ENCODE measurements at regions not wholly inside any gene's neighbourhood (a gene's known extent, or its start where the extent isn't known, plus 50 kb on each side); places are given as distances from the start of the nearest gene placed in this dataset.

DNA sequence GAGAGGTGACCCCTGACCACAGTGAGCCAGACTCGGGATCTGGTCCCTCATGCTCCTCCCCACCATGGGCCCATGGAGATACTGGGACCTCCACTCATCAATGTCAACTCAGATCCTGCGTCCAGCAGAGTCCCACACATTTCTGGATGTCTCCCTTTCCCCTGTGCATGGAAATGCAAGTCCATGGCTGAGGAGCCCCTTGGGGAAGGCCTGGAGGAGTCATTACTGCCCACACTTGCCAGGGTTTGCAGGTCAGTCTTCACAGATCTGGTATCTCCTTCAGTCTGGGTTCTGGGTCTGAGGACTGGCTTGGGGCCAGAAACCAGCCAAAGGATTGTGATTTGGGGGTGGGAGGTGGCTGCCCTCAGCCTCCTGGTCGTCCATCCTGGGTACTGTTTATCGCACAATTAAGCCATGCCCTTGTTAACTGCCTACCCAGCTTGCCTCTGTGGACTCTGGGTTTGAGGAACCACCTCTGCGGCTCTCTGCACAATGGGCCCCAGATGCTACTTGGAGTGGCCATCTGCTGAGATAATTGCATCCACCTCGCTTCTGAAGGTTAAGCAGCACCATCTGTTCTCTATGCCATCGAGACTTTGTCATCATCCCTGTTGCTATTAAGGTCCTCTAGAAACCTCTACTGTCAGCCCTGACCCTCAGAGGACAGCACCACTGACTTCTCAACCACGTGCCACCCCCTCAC lies 49.9 kb upstream of the KLF13 start:
- in situ Hi-C loops (cut with HindIII; ENCODE audit: low sequenced_read_pairs) = no loop called here
- H3K4me3 ChIP-seq (ENCODE audit: low read depth, low read length) = no peak overlapping the region
- no peak for DNase-seq (ENCODE audit: low read depth, low spot score)
- TF ChIP-seq, protein P1, sequence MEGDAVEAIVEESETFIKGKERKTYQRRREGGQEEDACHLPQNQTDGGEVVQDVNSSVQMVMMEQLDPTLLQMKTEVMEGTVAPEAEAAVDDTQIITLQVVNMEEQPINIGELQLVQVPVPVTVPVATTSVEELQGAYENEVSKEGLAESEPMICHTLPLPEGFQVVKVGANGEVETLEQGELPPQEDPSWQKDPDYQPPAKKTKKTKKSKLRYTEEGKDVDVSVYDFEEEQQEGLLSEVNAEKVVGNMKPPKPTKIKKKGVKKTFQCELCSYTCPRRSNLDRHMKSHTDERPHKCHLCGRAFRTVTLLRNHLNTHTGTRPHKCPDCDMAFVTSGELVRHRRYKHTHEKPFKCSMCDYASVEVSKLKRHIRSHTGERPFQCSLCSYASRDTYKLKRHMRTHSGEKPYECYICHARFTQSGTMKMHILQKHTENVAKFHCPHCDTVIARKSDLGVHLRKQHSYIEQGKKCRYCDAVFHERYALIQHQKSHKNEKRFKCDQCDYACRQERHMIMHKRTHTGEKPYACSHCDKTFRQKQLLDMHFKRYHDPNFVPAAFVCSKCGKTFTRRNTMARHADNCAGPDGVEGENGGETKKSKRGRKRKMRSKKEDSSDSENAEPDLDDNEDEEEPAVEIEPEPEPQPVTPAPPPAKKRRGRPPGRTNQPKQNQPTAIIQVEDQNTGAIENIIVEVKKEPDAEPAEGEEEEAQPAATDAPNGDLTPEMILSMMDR (IDR thresholded peaks at IDR 0.05; ENCODE audit: low read depth, low read length) = no peak
